Dedifferentiated amniotic fluid mesenchymal stem cell (primary cell): ENCODE measurements at regions not wholly inside any gene's neighbourhood (a gene's known extent, or its start where the extent isn't known, plus 50 kb on each side); places are given as distances from the start of the nearest gene placed in this dataset.
A peak's percentile ranks its signal among the peaks of the same experiment; 100 is the strongest.

Experiments used
- DNase-seq: peaks from one replicate; pipeline ENCODE4 v3.0.0-alpha.2; 2016; ENCODE audit errors: extremely low spot score

DNA sequence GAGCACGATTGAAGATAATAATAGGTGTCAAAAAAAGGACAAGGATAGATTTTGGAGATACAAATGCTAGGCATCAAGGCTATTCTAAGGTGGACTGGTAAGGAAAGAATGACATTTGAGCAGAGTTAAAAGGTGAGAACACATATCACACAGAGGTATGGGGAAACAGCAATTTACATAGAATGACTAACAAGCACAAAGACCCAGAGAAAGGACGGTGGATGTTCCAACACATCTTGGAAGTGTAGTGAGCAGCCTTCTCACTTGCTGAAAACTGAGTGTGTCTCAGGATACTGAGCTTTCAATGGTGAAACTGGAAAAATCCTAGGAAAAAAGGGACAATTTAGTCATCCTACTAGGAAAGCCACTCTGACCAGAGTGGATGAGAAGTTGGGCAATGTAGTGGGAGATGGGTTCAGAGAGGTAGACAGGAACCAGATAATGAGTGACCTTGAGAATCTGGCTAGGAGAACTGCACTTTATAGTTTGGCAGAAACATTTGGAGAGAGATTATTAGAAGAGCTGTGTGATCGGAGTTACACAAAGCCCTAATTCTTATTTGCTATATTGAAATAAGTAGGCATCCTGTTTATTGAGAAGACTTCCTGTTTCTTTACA, 706.0 kb downstream of the KCNA4 start:
- no peak for DNase-seq

DNA sequence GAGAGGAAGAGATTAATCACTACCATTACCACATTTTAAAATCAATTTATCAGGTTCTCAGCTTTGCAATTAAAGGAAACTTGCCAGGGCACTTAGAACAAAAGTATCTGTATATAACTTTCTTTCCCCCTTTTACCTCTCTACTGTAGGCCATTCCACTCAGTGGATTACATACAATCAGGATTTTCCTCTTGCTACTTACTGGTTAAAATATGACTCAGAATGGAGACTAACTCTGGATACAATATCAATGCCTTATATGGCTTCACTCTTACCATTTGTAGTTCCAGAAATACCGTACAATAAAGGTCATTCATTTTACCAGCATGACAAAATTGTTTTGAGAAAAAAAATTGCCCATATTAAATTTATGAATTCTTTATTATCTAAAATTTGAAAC, 706.8 kb downstream of the KCNA4 start:
- DNase-seq = peak; percentile 51

DNA sequence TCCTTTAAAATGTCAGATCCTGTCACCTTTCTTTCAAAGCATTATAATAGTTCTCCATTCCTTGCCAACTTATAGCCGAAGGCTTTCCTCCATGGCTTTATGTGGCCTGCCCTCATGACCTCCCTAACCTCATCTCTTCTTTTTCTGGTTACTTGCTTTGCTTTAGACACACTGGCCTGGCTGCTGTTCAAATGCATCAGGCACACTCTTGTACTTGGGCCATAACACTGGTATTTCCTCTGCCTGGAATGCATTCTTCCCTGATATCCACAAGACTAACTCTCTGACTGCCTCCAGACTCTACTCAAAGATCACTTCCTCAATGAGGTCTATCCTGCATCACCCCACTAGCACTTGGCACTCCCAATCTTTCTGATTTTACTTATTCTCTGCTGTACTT, 710.3 kb downstream of the KCNA4 start:
- DNase-seq = peak; percentile 77

GRCh38 chr11:29305456-29306232, 711.2 kb downstream of the KCNA4 start:
- DNase-seq = no peak

- DNase-seq = peak; percentile 63
Observed at GRCh38 chr11:29300420-29300819, 716.4 kb downstream of the KCNA4 start.

DNA sequence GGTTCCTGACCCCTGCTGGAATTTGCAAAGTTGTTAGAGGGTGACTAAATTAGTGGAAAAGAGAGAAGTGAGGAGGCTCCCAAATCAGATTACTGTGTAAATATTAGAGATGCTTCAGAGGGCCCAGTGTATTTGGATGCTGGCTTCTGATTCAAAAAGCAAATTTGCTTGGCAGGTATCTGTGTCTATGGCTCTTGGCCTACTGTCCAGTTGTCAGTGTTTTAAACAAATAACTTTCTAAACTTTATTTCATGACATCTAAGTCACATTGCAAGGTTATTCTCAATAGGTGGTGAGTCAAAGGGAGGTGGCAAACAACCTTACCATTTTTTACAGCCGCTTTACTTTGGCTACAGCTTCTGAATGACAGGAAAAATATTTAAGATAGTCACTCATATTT, 720.1 kb downstream of the KCNA4 start:
- no peak for DNase-seq

DNA sequence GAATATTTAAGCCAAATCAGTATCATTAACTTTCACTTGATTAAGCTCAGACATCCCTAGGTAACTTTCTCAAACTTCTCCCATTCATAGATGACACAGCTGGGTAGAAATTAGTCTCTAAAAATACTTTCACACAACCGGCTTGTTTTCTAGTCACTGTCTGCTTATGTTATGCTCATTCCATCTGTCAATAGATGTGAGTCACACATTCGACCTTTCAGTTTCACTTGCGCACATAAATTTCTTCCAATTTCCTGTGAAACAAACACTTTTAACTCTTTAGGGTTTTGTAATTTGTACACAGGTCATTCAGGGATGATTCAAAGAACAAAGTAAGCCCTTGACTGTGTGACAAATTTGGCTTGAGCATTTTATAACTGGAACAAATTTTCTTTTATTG, 723.0 kb downstream of the KCNA4 start:
- peak; percentile 47 for DNase-seq

GRCh38 chr11:29282088-29282487, 734.7 kb downstream of the KCNA4 start:
- peak; percentile 77 for DNase-seq

- no peak for DNase-seq
Observed at GRCh38 chr11:29281271-29281777, 735.5 kb downstream of the KCNA4 start.

GRCh38 chr11:29280452-29280851, 736.4 kb downstream of the KCNA4 start:
- no peak for DNase-seq

- DNase-seq = no peak
Observed at GRCh38 chr11:29279716-29280115, 737.1 kb downstream of the KCNA4 start.

- DNase-seq = peak; percentile 31
Observed at GRCh38 chr11:29272019-29272654, 744.7 kb downstream of the KCNA4 start.

GRCh38 chr11:29271616-29272015, 745.2 kb downstream of the KCNA4 start:
- DNase-seq = no peak

- DNase-seq = no peak
Observed at GRCh38 chr11:29268733-29269132, 748.1 kb downstream of the KCNA4 start.

DNA sequence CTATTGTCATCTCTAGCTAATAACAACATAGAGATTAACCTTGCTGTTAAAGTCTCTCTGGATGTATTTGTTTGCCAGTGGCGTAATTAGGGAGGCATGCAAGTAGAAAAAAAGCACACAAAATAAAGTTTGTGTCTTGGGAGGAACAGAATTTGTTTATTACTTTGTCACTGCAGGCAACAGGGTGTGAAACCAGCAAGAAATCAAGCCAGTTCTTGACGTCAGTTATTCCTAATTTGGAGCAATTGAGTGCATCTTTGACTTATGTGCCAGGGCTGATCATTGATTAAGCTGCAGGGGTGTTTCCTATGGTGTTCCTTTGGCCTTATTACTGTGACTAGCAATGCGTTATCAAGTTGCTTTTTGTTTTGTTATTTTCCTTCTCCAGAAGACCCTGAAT, 751.0 kb downstream of the KCNA4 start:
- no peak for DNase-seq

- no peak for DNase-seq
Observed at GRCh38 chr11:29265381-29265780, 751.4 kb downstream of the KCNA4 start.

DNA sequence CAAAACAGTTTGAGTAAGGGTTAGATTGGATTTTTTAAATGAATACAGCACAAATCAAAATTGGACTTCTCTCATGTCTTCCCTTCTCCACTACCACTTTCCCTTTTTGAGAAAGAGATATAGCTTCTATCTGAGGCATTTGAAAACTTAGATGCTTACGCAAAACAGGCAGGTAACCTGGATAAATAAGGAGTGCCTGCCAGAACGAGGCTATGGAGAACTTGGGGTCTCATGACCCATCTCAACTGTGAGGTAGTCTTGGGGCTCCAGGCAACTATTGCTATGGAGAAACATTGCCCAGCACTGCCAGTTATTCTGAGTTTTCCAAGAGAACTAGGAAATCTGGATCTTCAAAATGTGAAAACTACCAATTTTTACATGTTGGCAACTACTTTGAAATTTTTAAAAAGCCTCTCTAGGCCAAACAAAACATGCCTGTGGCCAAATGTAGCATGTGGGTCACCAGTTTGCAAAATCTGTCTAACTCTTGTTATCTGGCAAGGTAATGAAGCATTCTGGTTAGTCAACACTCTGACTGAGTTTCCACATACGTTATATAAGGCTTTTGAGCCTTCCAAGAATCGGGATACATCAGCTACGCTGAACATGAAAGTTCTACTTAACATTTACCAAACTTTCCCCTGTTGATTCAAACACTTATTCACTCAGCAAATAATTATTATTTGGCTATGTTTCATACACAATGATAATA, 752.7 kb downstream of the KCNA4 start:
- DNase-seq = no peak

DNA sequence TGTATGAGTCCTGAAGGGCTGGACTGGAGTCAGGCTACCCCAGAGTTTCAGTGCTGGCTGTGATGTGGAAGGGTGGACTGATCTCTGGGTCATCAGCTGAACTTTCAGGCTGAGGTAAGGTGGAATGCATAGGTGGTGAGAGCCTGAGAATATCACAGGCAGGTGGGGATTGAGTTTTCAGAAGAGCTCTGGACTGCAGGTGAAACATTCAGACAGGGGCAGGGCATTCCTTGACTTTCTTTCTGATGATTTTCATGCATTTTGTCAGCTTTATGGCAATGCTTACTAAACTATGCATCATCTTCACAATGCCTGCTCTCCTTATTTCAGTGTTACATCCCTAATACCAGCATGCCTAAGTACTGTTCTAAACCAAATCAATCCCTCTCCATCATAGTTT, 755.0 kb downstream of the KCNA4 start:
- no peak for DNase-seq

DNA sequence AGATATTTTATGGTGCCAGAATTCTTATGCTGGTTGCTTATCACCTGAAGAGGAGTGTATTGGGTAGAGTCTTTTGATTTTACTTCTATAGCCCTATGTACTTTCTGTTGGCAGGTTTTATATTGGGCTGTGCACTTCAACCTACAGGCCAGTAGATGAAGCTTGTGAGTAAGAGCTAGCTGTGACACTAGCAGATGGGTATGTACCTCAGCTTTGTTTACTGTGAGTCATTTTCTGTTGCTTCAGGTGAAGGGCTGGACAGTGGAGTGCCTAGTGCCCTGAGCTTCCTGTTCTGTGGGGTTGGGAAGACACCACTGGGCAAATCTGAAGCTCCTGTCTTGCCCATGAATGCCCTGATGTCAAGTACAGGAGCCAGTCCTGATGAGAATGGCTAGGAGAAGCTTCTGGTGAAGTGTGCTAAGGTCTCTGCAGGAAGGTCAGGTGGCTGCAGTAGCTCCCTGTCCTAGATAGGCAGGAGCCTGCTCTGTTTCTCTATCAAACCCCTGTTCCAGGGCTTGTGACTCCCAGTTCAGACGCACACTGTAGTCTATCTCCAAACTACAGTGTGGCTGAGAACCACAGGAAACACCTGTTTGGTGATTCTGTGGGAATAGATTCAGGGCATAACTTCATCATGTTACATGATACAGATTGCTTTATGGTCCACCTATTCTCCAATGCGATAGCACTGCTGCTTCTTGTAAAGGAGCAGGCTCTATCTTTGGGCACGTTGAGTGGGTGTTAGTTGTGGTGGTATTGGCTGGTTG, 755.7 kb downstream of the KCNA4 start:
- no peak for DNase-seq

DNA sequence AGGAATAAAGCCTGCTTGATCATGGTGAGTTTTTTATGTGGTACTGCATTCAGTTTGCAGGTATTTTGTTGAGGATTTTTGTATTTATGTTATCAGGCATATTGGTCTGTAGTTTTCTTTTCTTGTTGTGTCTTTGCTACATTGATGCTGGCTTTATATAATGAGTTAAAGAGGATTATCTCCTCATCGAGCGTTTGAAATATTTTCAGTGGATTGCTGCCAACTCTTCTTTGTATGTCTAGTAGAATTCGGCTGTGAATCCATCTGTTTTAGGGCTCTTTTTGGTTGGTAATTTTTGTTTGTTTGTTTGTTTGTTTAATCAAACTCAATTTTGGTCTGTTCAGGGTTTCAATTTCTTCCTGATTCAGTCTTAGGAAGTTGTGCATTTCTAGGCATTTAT, 758.4 kb downstream of the KCNA4 start:
- DNase-seq = no peak

- no peak for DNase-seq
Observed at GRCh38 chr11:29256580-29256979, 760.2 kb downstream of the KCNA4 start.
